Hepatocyte (in vitro differentiated cells): ENCODE measurements at regions not wholly inside any gene's neighbourhood (a gene's known extent, or its start where the extent isn't known, plus 50 kb on each side); places are given as distances from the start of the nearest gene placed in this dataset.

Source experiments
- DNase-seq: peaks from one replicate; pipeline ENCODE4 v3.0.0-alpha.2; 2016; ENCODE audit warnings: low spot score
- H2AFZ ChIP-seq: fragments of 200-600 bp; sonication (generic); 2 replicates; pipeline ENCODE4 v1.6.0; 2016; ENCODE audit warnings: antibody characterized with exemption, mild to moderate bottlenecking
- H3K27ac ChIP-seq: fragments of 200-600 bp; sonication (generic); 2 replicates; pipeline ENCODE4 v1.5.1; 2016; ENCODE audit warnings: mild to moderate bottlenecking
- H3K27me3 ChIP-seq: fragments of 200-600 bp; sonication (generic); 2 replicates; pipeline ENCODE4 v1.6.1; 2016
- H3K36me3 ChIP-seq: fragments of 200-600 bp; sonication (generic); replicated peaks from 2 replicates; pipeline ENCODE4 v1.5.1; 2016; ENCODE audit warnings: low read depth; ENCODE audit not compliant: insufficient read depth
- H3K4me1 ChIP-seq: fragments of 200-600 bp; sonication (generic); 2 replicates; pipeline ENCODE4 v1.5.1; 2016; ENCODE audit warnings: mild to moderate bottlenecking, moderate library complexity; ENCODE audit not compliant: insufficient read depth
- H3K4me2 ChIP-seq: fragments of 200-600 bp; sonication (generic); 2 replicates; pipeline ENCODE4 v1.6.0; 2016
- H3K4me3 ChIP-seq: fragments of 200-600 bp; sonication (generic); 2 replicates; pipeline ENCODE4 v1.5.1; 2016; ENCODE audit warnings: mild to moderate bottlenecking
- H3K79me2 ChIP-seq: fragments of 200-600 bp; sonication (generic); 2 replicates; pipeline ENCODE4 v1.6.0; 2017; ENCODE audit warnings: mild to moderate bottlenecking
- H3K9me2 ChIP-seq: fragments of 200-600 bp; sonication (generic); replicated peaks from 2 replicates; pipeline ENCODE4 v1.6.0; 2017; ENCODE audit warnings: mild to moderate bottlenecking; ENCODE audit not compliant: insufficient read depth
- H3K9me3 ChIP-seq: fragments of 200-600 bp; sonication (generic); 2 replicates; pipeline ENCODE4 v1.5.1; 2016; ENCODE audit warnings: low read depth, mild to moderate bottlenecking
- H4K20me1 ChIP-seq: fragments of 200-600 bp; sonication (generic); 2 replicates; pipeline ENCODE4 v1.6.0; 2016; ENCODE audit warnings: mild to moderate bottlenecking; ENCODE audit not compliant: insufficient read depth, poor library complexity, severe bottlenecking
- EZH2 ChIP-seq: fragments of 200-600 bp; sonication (generic); IDR thresholded peaks from 2 replicates; pipeline ENCODE4 v1.6.1; 2016; ENCODE audit warnings: antibody characterized with exemption, mild to moderate bottlenecking, borderline replicate concordance
- EZH2phosphoT487 ChIP-seq: fragments of 200-600 bp; sonication (generic); IDR thresholded peaks from one replicate; pipeline ENCODE4 v1.6.1; 2018; ENCODE audit warnings: antibody characterized with exemption, mild to moderate bottlenecking, low read depth, moderate library complexity; ENCODE audit not compliant: unreplicated experiment, severe bottlenecking
- WGBS: methylation state at CpG from one replicate; pipeline ENCODE4 v1.1.6; 2016; ENCODE audit warnings: low lambda C conversion rate; ENCODE audit errors: missing lambda C conversion rate; 5-methylcytosine and 5-hydroxymethylcytosine counted together
- TF ChIP-seq, protein P1 (sequence below): fragments of 200-600 bp; sonication (generic); IDR thresholded peaks from 2 replicates; pipeline ENCODE4 v1.5.1; 2016; ENCODE audit warnings: antibody characterized with exemption, mild to moderate bottlenecking; ENCODE audit not compliant: poor library complexity

DNA sequence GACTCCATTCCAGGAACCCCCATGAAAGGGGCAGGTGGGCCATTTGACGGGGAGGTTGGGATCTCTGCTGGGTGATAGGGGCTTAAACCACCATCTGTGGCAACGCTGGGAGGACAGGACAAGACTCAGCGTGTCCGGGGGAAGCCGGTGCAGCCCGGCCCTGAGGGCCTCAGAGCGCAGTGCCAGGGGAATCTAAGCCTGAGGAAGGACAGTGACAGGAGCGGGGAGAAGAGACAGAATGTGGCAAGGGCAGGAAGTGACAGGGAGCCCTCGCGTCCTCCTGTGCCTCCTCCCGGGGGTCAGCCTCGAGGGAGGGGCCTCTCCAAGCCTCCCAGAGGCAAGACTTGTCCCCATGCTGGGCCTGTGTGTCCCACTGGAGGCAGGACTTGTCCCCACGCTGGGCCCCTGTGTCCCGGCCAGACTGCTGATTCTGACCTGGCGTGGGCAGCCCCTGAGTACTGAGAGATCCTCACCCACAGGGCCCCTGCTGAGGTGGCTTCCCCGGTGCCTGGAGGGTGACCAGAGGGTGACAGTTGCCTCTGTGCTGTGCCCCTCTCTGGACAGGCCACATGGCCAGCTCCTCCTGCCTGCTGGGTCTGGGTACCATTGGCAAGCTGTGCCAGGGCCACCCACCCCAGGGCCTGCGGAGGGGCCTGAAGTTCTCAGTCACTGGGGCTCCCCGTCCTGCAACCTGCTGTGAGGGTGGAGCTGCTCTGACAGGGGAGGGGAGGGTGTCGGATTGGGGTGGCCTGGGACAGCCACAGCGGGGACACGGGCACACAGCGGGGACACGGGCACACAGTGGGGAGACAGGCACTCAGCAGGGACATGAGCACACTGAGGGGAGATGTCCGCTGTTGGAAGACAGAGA, 676.2 kb downstream of the BRD1 start:
- Histone ChIP-seq H3K36me3 (no peaks in the 10 kb centered on the region), H3K4me2 (no peak overlapping the region), H3K4me3 (no peak overlapping the region), H3K79me2 (no peaks in the 10 kb centered on the region), H3K4me1 (peaks cover 15% of the 10 kb centered on the region), H3K9me2 (no peaks in the 10 kb centered on the region), H2AFZ (no peak overlapping the region), H3K27ac (no peak overlapping the region), H3K9me3 (no peaks in the 10 kb centered on the region), H3K27me3 (no peaks in the 10 kb centered on the region), H4K20me1 (no peaks in the 10 kb centered on the region)
- no peak for DNase-seq
- 75% methylated on average over 22 of the region's 24 CpGs for WGBS
- TF ChIP-seq, protein P1, sequence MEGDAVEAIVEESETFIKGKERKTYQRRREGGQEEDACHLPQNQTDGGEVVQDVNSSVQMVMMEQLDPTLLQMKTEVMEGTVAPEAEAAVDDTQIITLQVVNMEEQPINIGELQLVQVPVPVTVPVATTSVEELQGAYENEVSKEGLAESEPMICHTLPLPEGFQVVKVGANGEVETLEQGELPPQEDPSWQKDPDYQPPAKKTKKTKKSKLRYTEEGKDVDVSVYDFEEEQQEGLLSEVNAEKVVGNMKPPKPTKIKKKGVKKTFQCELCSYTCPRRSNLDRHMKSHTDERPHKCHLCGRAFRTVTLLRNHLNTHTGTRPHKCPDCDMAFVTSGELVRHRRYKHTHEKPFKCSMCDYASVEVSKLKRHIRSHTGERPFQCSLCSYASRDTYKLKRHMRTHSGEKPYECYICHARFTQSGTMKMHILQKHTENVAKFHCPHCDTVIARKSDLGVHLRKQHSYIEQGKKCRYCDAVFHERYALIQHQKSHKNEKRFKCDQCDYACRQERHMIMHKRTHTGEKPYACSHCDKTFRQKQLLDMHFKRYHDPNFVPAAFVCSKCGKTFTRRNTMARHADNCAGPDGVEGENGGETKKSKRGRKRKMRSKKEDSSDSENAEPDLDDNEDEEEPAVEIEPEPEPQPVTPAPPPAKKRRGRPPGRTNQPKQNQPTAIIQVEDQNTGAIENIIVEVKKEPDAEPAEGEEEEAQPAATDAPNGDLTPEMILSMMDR = no peak
- TF ChIP-seq EZH2 (no peak), EZH2phosphoT487 (no peak)

DNA sequence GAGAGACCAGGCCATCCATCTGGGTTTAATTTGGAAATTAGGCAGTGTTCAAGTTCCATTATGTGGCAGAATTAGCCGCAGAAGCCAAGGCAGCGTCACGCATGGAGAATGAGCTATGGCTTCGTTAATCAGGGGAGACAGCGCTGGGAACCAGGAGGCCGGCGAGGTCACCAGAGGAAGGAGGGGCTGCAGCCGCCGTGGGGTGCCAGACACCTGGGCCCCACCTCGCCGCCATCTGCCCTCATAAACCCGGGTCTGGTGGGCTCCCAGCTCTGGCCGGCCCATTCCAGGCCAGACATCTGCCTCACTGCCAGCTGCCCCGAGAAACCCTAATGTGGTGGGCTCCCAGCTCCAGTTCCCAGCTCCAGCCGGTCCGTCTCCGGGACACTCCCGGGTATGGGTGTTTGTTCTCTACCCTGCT, 676.9 kb downstream of the BRD1 start:
- Histone ChIP-seq H3K36me3 (no peaks in the 10 kb centered on the region), H3K79me2 (no peaks in the 10 kb centered on the region), H4K20me1 (no peaks in the 10 kb centered on the region), H3K4me2 (no peak overlapping the region), H3K9me2 (no peaks in the 10 kb centered on the region), H2AFZ (no peak overlapping the region), H3K9me3 (no peaks in the 10 kb centered on the region), H3K27ac (no peak overlapping the region), H3K4me1 (peaks cover 15% of the 10 kb centered on the region), H3K4me3 (no peak overlapping the region), H3K27me3 (no peaks in the 10 kb centered on the region)
- WGBS = 61% methylated on average over 18 of the region's 18 CpGs
- DNase-seq = no peak
- TF ChIP-seq, protein P1 = no peak
- TF ChIP-seq EZH2phosphoT487 = no peak
- no peak for TF ChIP-seq EZH2

DNA sequence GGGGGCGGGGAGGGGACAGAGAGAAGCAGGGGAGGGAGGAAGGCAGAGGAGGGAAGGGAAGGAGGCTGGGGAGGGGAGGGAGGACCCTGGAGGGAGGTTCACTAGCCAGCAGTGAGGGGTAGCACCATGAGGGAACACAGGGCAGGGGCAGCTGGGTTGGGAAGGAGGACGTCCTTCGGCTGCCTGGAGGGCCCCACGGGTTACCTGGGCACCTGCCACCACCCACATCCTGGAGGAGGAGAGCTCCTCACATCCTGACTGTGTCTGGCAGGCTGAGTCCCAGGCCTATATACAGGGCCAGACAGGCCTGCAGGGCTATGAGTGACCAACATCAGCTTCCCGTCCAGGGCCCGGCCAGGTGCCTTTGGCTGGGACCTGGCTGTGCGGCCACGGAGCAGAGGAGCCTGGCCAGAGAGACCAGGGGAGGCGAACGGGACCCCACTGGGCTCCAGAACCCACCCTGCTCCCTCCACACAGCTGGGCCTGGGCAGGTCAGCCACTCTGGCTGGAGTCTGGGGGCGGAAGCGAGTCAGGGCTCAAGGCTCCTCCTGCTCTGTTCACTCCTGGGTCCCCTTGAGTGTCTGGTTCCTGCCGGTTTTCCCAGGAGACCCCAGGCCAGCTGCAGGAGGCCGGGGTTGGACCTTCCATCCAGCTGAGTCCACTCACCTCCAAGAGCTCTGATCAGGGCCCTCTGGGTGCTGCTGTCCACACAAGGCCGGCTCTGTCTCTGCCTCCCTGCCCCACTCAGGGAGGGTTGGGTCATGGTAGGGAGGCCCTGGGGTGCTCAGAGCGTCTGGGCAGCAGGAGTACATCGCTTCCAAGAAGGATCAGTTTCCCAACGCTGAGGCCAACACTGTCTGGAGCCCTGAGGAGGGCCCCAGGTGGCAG, 677.7 kb downstream of the BRD1 start:
- Histone ChIP-seq H3K4me1 (peaks cover 15% of the 10 kb centered on the region), H2AFZ (no peak overlapping the region), H3K36me3 (no peaks in the 10 kb centered on the region), H3K27me3 (no peaks in the 10 kb centered on the region), H3K4me2 (no peak overlapping the region), H3K9me3 (no peaks in the 10 kb centered on the region), H3K9me2 (no peaks in the 10 kb centered on the region), H3K27ac (no peak overlapping the region), H4K20me1 (no peaks in the 10 kb centered on the region), H3K4me3 (no peak overlapping the region), H3K79me2 (no peaks in the 10 kb centered on the region)
- WGBS = 81% methylated on average over 17 of the region's 18 CpGs
- TF ChIP-seq EZH2phosphoT487 (no peak), EZH2 (no peak)
- TF ChIP-seq, protein P1 = no peak
- no peak for DNase-seq
